ENCODE measurements at regions not wholly inside any gene's neighbourhood (a gene's known extent, or its start where the extent isn't known, plus 50 kb on each side); places are given as distances from the start of the nearest gene placed in this dataset.

- WGBS (ENCODE audit: low lambda C conversion rate), result 37% methylated on average over 2 of the region's 2 CpGs
- FAIRE-seq (no peak), DNase-seq (ENCODE audit: low spot score) (no peak), ATAC-seq (no peak)
- Histone ChIP-seq H3K4me2 (ENCODE audit: low read depth, low read length) (no peak overlapping the region), H3K9me3 (ENCODE audit: low read length) (no peaks in the 10 kb centered on the region), H3K79me2 (ENCODE audit: insufficient read depth, low read length) (no peaks in the 10 kb centered on the region), H3K27ac (ENCODE audit: extremely low read length, insufficient read depth, low read length) (no peak overlapping the region), H3K36me3 (replicated peaks in 1 of 2; ENCODE audit: control insufficient read depth in 1 of 2, insufficient read depth in 2 of 2, low read length in 2 of 2) (no peaks in the 10 kb centered on the region), H3K4me1 (ENCODE audit: insufficient read depth, low read length) (no peaks in the 10 kb centered on the region), H3K27me3 (ENCODE audit: control insufficient read depth in 1 of 2, insufficient read depth in 2 of 2, low read length in 2 of 2) (peaks cover 9 to 39% of the 10 kb centered on the region in 2 experiments; a peak in 3 of 5 replicates), H2AFZ (ENCODE audit: low read length) (no peak overlapping the region), H3K9ac (ENCODE audit: insufficient read depth, low read depth, low read length) (no peak overlapping the region), H3K4me3 (replicated peaks in 1 of 3; ENCODE audit: insufficient read depth in 1 of 3, low read depth in 2 of 3, low read length in 3 of 3) (no peak overlapping the region), H4K20me1 (ENCODE audit: insufficient read depth, low read length) (no peaks in the 10 kb centered on the region)
- BruUV-seq (replicated peaks), result no TSS peak
- intact Hi-C loops (cut with micrococcal nuclease; ENCODE audit: unreplicated experiment), result no loop called here
- TF ChIP-seq ZNF484 (CRISPR knock-in tag; IDR thresholded peaks at IDR 0.05; ENCODE audit: borderline replicate concordance, low read depth), result no peak
- no peak for TF ChIP-seq RXRB (CRISPR knock-in tag; IDR thresholded peaks at IDR 0.05; ENCODE audit: borderline replicate concordance)
- TF ChIP-seq ZNF331 (CRISPR knock-in tag; IDR thresholded peaks at IDR 0.05), result no peak
- TF ChIP-seq, protein P1, sequence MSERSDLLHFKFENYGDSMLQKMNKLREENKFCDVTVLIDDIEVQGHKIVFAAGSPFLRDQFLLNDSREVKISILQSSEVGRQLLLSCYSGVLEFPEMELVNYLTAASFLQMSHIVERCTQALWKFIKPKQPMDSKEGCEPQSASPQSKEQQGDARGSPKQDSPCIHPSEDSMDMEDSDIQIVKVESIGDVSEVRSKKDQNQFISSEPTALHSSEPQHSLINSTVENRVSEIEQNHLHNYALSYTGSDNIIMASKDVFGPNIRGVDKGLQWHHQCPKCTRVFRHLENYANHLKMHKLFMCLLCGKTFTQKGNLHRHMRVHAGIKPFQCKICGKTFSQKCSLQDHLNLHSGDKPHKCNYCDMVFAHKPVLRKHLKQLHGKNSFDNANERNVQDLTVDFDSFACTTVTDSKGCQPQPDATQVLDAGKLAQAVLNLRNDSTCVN (CRISPR knock-in tag; IDR thresholded peaks at IDR 0.05; ENCODE audit: borderline replicate concordance), result no peak
- TF ChIP-seq SIX4 (CRISPR knock-in tag; IDR thresholded peaks at IDR 0.05), result no peak
- no peak for TF ChIP-seq ZNF780A (CRISPR knock-in tag; IDR thresholded peaks at IDR 0.05)
- no peak for TF ChIP-seq ZNF563 (CRISPR knock-in tag; IDR thresholded peaks at IDR 0.05)
- TF ChIP-seq ZC3H13 (CRISPR knock-in tag; IDR thresholded peaks at IDR 0.05), result no peak
- TF ChIP-seq PHF8 (CRISPR knock-in tag; IDR thresholded peaks at IDR 0.05), result no peak
- no peak for TF ChIP-seq TRIM24 (CRISPR knock-in tag; IDR thresholded peaks at IDR 0.05)
- no peak for TF ChIP-seq ELF3 (CRISPR knock-in tag; IDR thresholded peaks at IDR 0.05)
- TF ChIP-seq KDM6A (CRISPR knock-in tag; IDR thresholded peaks at IDR 0.05; ENCODE audit: low read depth), result no peak
- TF ChIP-seq SUZ12 (IDR thresholded peaks at IDR 0.05; ENCODE audit: low read depth, low read length), result no peak
- no peak for TF ChIP-seq ZSCAN22 (CRISPR knock-in tag; IDR thresholded peaks at IDR 0.05)
- TF ChIP-seq MYPOP (CRISPR knock-in tag; IDR thresholded peaks at IDR 0.05), result no peak
- TF ChIP-seq RFX3 (CRISPR knock-in tag; IDR thresholded peaks at IDR 0.05), result no peak
- TF ChIP-seq ZNF678 (CRISPR knock-in tag; IDR thresholded peaks at IDR 0.05), result no peak
- TF ChIP-seq ZBTB46 (CRISPR knock-in tag; IDR thresholded peaks at IDR 0.05; ENCODE audit: borderline replicate concordance), result no peak
- no peak for TF ChIP-seq ZNF260 (CRISPR knock-in tag; IDR thresholded peaks at IDR 0.05; ENCODE audit: borderline replicate concordance, low read depth)
- TF ChIP-seq POLR2AphosphoS5 (IDR thresholded peaks at IDR 0.05; ENCODE audit: low read depth, low read length), result no peak
- CTCF ChIA-PET (ENCODE audit: low intra/inter-chr PET ratio, low total read pairs), result no interaction called here
- in situ Hi-C loops (cut with HindIII; ENCODE audit: extremely low pct_ligation_motif_present, low pct_unique_long_range_greater_than_20kb), result no loop called here
- POLR2A ChIA-PET, result no interaction called here
These were observed 182.1 kb downstream of the TFCP2L1 start for GRCh38 chr2:121102941-121103340.

Data from HepG2 (cell line).